ENCODE measurements at regions not wholly inside any gene's neighbourhood (a gene's known extent, or its start where the extent isn't known, plus 50 kb on each side); places are given as distances from the start of the nearest gene placed in this dataset.

GRCh38 chr14:36245223-36245622, 68.7 kb upstream of the PTCSC3 start:
- no peak for DNase-seq

GRCh38 chr14:36243183-36243582, 66.7 kb upstream of the PTCSC3 start:
- DNase-seq, result no peak

DNA sequence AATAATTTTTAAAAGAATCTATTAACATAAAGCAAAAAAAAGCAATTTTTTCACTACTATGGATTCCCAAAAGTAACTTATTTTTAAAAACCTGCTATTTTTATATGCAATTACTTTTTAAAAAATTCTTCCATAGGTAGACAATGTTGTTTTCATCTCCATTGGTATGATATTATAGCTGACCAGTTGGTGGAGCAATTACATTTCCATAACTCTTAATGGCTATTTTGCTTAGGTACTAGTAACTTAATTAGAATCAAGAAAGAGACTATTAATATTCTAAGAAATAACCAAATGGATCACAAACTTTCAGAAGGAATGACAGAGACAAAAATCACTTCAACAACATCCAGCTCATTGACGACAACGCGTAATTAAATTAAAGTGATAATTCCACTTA, 64.7 kb upstream of the PTCSC3 start:
- DNase-seq, result peak; percentile 19

GRCh38 chr14:36238666-36239363, 62.3 kb upstream of the PTCSC3 start:
- DNase-seq, result no peak

- DNase-seq, result no peak
Measured at GRCh38 chr14:36233217-36233616, 56.7 kb upstream of the PTCSC3 start.

DNA sequence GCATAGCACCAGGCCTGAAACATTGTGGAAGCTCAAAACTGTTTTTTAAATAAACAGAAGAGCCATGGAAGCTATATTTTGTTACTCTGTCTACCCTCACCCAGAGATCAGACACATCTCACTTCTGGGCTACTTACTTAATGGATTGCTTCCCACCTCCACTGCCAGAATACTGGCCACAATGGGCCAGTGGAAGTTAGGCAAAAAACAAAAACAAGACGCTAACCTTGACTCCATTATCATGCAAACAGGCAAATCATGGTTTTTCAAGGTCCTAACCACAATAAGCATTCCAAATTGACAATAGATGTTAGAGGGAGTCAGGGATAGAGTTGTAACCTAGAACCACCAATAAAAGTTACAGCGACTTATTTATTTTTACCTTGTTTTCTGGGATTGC, 52.7 kb upstream of the PTCSC3 start:
- no peak for DNase-seq

GRCh38 chr14:36227802-36228201, 51.3 kb upstream of the PTCSC3 start:
- DNase-seq, result no peak

GRCh38 chr14:36227344-36227743, 50.8 kb upstream of the PTCSC3 start:
- no peak for DNase-seq

All from hematopoietic multipotent progenitor cell treated with erythropoietin and hydrocortisone succinate and interleukin-3 and kit ligand, for 6 days (in vitro differentiated cells).